ENCODE measurements at regions not wholly inside any gene's neighbourhood (a gene's known extent, or its start where the extent isn't known, plus 50 kb on each side); places are given as distances from the start of the nearest gene placed in this dataset.

- Histone ChIP-seq H3K4me1 (no peaks in the 10 kb centered on the region), H3K9me3 (no peaks in the 10 kb centered on the region), H3K4me3 (no peak overlapping the region), H3K27ac (no peak overlapping the region), H3K4me2 (no peak overlapping the region)
- TF ChIP-seq RAD21 (conservative IDR thresholded peaks at IDR 0.05 in 1 of 2, IDR thresholded peaks at IDR 0.05 in 1 of 2) (no peak), CBX2 (IDR thresholded peaks at IDR 0.05; ENCODE audit: borderline replicate concordance, low read depth) (no peak), BCL3 (IDR thresholded peaks at IDR 0.05) (no peak), CEBPB (IDR thresholded peaks at IDR 0.05) (no peak), SMC3 (IDR thresholded peaks at IDR 0.05) (no peak)
- FAIRE-seq, result no peak
- ChIA-PET POLR2A (no interaction called here), CTCF (no interaction called here)
- no peak for DNase-seq (ENCODE audit: low read depth in 1 of 2, low spot score in 1 of 2)
- 36% methylated on average over 3 of the region's 3 CpGs for WGBS (ENCODE audit: missing lambda C conversion rate)
- no peak for ATAC-seq
Measured at GRCh38 chr20:60863548-60863947, 388.5 kb upstream of the CDH4 start.

- no peaks in the 10 kb centered on the region for H3K9me3 ChIP-seq
- FAIRE-seq (no peak), ATAC-seq (no peak), DNase-seq (ENCODE audit: low read depth in 1 of 2, low spot score in 1 of 2) (no peak)
- ChIA-PET CTCF (no interaction called here), POLR2A (no interaction called here)
- no peak overlapping the region for H3K4me2 ChIP-seq
- 87% methylated on average over 3 of the region's 3 CpGs for WGBS (ENCODE audit: missing lambda C conversion rate)
- TF ChIP-seq RAD21 (conservative IDR thresholded peaks at IDR 0.05 in 1 of 2, IDR thresholded peaks at IDR 0.05 in 1 of 2) (no peak), ESRRA (IDR thresholded peaks at IDR 0.05; ENCODE audit: borderline replicate concordance, low read length) (no peak), HOXB13 (CRISPR knock-in tag; IDR thresholded peaks at IDR 0.05; ENCODE audit: low read depth) (no peak), ATOH8 (CRISPR knock-in tag; IDR thresholded peaks at IDR 0.05; ENCODE audit: low read depth) (no peak), ZNF302 (CRISPR knock-in tag; IDR thresholded peaks at IDR 0.05) (no peak), FOSB (CRISPR knock-in tag; IDR thresholded peaks at IDR 0.05) (no peak), FOSL2 (IDR thresholded peaks at IDR 0.05) (no peak), FOSL2 (CRISPR knock-in tag; IDR thresholded peaks at IDR 0.05) (no peak), HES2 (IDR thresholded peaks at IDR 0.05) (no peak), TP53 (CRISPR knock-in tag; IDR thresholded peaks at IDR 0.05) (no peak), BHLHE40 (IDR thresholded peaks at IDR 0.05; ENCODE audit: low read depth, low read length) (no peak), EHMT2 (IDR thresholded peaks at IDR 0.05; ENCODE audit: low read depth) (no peak), CBX8 (IDR thresholded peaks at IDR 0.05) (no peak), NFE2L2 (conservative IDR thresholded peaks at IDR 0.05; ENCODE audit: low read length) (no peak), KDM1A (IDR thresholded peaks at IDR 0.05; ENCODE audit: low read depth) (no peak), PBX3 (IDR thresholded peaks at IDR 0.05) (no peak)
- H3K27ac ChIP-seq, result no peak overlapping the region
- H3K4me3 ChIP-seq, result no peak overlapping the region
- no peaks in the 10 kb centered on the region for H3K4me1 ChIP-seq
Measured at GRCh38 chr20:60867589-60867988, 384.5 kb upstream of the CDH4 start.

GRCh38 chr20:60868316-60868891 is 383.7 kb upstream of the CDH4 start:
- Histone ChIP-seq H3K4me2 (no peak overlapping the region), H3K4me3 (no peak overlapping the region), H3K27ac (no peak overlapping the region), H3K4me1 (no peaks in the 10 kb centered on the region), H3K9me3 (no peaks in the 10 kb centered on the region)
- POLR2A ChIA-PET, result no interaction called here
- DNase-seq (ENCODE audit: low read depth in 1 of 2, low spot score in 1 of 2) (no peak), FAIRE-seq (no peak), ATAC-seq (no peak)
- CTCF ChIA-PET, result interaction anchor here (0.7 to 1.5 kb wide), 2 partner anchors 9 to 36 kb away, joined by 3 to 5 read pairs; no protein-coding TSS in a partner anchor
- WGBS (ENCODE audit: missing lambda C conversion rate), result 36% methylated on average over 19 of the region's 22 CpGs
- no peak for TF ChIP-seq ESRRA (IDR thresholded peaks at IDR 0.05; ENCODE audit: borderline replicate concordance, low read length)
- no peak for TF ChIP-seq MAFK (IDR thresholded peaks at IDR 0.05; ENCODE audit: partially characterized antibody)
- TF ChIP-seq CBX2 (IDR thresholded peaks at IDR 0.05; ENCODE audit: borderline replicate concordance, low read depth), result no peak
- no peak for TF ChIP-seq HMGXB4 (CRISPR knock-in tag; IDR thresholded peaks at IDR 0.05; ENCODE audit: borderline replicate concordance)
- no peak for TF ChIP-seq RARB (CRISPR knock-in tag; IDR thresholded peaks at IDR 0.05)
- TF ChIP-seq HEYL (CRISPR knock-in tag; IDR thresholded peaks at IDR 0.05), result no peak
- no peak for TF ChIP-seq BHLHE40 (IDR thresholded peaks at IDR 0.05; ENCODE audit: low read depth, low read length)
- no peak for TF ChIP-seq EHMT2 (IDR thresholded peaks at IDR 0.05; ENCODE audit: low read depth)
- no peak for TF ChIP-seq PBX3 (IDR thresholded peaks at IDR 0.05)
- TF ChIP-seq CHD2 (IDR thresholded peaks at IDR 0.05; ENCODE audit: low read length, partially characterized antibody), result no peak
- TF ChIP-seq FOSB (CRISPR knock-in tag; IDR thresholded peaks at IDR 0.05), result no peak
- TF ChIP-seq SREBF2 (IDR thresholded peaks at IDR 0.05), result no peak
